RWPE1 (cell line): ENCODE measurements at regions not wholly inside any gene's neighbourhood (a gene's known extent, or its start where the extent isn't known, plus 50 kb on each side); places are given as distances from the start of the nearest gene placed in this dataset.

Experiments used
- CTCF ChIA-PET: fragments of 350-600 bp; sonication (Branson Sonifier 250); formaldehyde crosslinking; extraction: SDS; loops from one replicate; lab custom pipeline; 2021; lab: Yijun Ruan, JAX
- POLR2A ChIA-PET: fragments of 400-600 bp; formaldehyde crosslinking; extraction: SDS; loops from one replicate; lab custom pipeline; 2020; ENCODE audit warnings: antibody characterized with exemption; ENCODE audit not compliant: low non-redundant PET; lab: Yijun Ruan, JAX
- DNase-seq: peaks from one replicate; pipeline ENCODE4 v3.0.0; 2012; ENCODE audit warnings: low spot score
- H3K27ac ChIP-seq: fragments of 450-650 bp; 2 replicates; pipeline ENCODE4 v1.5.1; 2017
- TF ChIP-seq, protein P1 (sequence below): fragments of 450-650 bp; conservative IDR thresholded peaks from 2 replicates; pipeline ENCODE4 v1.5.1; 2017; ENCODE audit warnings: low read depth, mild to moderate bottlenecking

DNA sequence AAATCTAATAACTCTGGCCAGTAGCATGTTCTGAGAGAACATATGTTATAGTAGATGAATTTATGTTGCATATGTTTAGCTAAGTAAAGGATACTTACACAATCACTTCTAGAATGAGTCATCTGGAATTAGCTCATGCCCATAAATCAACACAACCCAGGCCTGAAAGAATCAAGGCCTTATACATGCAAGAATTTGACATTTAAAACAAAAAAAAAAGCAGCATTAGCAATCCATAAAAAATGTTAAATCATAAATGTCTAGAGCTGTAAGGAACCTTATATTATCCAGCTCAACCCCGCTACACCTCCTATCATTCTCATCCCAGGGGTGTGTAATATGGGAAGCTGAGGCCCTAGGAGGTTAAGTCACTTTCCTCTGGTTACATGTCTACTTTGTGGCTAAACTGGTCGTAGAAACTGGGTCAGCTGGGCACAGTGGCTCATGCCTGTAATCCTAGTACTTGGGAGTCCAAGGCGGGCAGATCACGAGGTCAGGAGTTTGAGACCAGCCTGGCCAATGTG is 105.2 kb upstream of the CARMIL1 start:
- CTCF ChIA-PET = interaction anchor here (1.4 kb wide), 1 partner anchor 50 kb away, joined by 6 read pairs; no protein-coding TSS in a partner anchor
- POLR2A ChIA-PET = no interaction called here
- H3K27ac ChIP-seq = peak overlapping the region; percentile 96
- peak; percentile 89 for DNase-seq
- TF ChIP-seq, protein P1, sequence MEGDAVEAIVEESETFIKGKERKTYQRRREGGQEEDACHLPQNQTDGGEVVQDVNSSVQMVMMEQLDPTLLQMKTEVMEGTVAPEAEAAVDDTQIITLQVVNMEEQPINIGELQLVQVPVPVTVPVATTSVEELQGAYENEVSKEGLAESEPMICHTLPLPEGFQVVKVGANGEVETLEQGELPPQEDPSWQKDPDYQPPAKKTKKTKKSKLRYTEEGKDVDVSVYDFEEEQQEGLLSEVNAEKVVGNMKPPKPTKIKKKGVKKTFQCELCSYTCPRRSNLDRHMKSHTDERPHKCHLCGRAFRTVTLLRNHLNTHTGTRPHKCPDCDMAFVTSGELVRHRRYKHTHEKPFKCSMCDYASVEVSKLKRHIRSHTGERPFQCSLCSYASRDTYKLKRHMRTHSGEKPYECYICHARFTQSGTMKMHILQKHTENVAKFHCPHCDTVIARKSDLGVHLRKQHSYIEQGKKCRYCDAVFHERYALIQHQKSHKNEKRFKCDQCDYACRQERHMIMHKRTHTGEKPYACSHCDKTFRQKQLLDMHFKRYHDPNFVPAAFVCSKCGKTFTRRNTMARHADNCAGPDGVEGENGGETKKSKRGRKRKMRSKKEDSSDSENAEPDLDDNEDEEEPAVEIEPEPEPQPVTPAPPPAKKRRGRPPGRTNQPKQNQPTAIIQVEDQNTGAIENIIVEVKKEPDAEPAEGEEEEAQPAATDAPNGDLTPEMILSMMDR = no peak

DNA sequence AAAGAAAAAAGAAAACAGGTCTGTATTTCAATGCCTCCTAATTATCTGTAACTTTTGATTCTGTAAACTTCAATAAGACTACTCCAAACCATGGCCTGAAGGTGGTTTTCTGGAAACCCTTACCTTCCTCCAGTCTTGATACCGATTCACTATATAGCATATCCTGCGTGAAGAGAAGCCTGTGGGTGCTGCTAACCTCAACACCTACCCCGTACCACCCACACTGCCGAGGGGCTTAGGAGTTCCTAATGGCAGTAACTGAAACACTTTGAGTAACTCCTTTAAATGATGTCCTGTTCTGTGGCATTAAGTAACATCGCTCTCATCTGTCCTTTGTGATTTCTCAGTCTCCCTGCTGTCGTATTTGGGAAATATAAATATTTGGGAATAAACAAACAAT is 104.5 kb upstream of the CARMIL1 start:
- no peak for DNase-seq
- H3K27ac ChIP-seq = peak overlapping the region; percentile 96
- CTCF ChIA-PET = no interaction called here
- TF ChIP-seq, protein P1 = no peak
- POLR2A ChIA-PET = no interaction called here

DNA sequence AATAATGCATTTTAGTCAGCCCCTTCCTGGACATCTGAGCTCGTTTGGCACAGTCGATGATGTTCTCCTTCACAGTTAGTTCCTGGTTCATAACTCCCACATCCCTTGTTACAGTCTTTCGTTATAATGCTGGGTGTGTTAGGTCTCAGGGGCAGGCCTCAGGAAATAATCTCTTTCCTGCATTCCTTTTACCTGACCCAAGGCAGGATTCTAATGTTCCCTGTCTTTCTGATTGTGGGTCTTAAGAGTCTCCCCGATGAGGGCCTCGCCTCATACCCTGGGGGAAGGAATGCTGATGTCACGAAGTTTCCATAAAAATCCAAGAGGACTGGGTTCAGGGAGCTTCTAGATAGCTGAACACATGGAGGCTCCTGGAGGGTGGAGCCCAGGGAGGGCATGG is 104.0 kb upstream of the CARMIL1 start:
- ChIA-PET CTCF (no interaction called here), POLR2A (no interaction called here)
- TF ChIP-seq, protein P1 = no peak
- DNase-seq = peak; percentile 47
- peak overlapping the region; percentile 96 for H3K27ac ChIP-seq

DNA sequence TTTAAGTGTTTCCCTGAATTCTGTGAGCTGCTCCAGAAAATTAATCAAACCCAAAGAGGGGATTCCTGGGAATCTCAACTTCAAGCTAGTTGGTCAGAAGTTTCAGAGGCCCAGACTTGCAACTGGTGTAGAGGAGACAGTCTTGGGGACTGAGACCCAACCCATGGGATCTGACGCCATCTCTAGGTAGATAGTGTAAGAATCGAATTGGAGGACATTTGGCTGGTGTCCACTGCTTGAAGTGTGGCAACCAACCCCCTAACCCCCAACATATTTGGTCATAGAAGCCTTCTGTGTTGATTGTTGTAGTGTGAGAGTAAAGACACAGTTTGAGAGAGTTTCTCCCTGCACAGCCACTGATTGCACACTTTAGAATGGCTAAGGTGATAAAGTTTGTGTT is 103.5 kb upstream of the CARMIL1 start:
- TF ChIP-seq, protein P1 = no peak
- CTCF ChIA-PET = no interaction called here
- POLR2A ChIA-PET = no interaction called here
- H3K27ac ChIP-seq = peak overlapping the region; percentile 96
- no peak for DNase-seq

DNA sequence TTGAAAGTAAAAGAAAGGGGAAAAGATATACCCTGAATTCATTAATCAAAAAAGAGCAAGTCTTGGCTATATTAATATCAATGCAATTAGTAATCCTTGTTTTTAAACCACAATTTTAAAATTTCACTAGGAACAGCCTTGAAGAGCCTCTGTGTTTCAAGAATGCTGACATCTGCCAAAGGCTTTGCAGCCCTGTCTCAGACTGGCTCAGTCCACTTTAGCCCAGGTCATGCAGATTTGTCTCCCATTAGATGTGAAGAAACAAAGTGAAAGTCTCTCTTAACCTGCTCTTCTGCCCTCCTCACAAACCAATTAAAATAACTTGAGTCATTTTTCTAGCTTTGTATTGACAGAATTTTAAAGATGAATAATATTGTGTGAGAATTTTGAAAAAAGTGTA is 102.7 kb upstream of the CARMIL1 start:
- no peak for DNase-seq
- ChIA-PET CTCF (interaction anchor here (0.6 kb wide), 1 partner anchor 215 kb away, joined by 3 read pairs; no protein-coding TSS in a partner anchor), POLR2A (no interaction called here)
- no peak overlapping the region for H3K27ac ChIP-seq
- TF ChIP-seq, protein P1 = no peak

DNA sequence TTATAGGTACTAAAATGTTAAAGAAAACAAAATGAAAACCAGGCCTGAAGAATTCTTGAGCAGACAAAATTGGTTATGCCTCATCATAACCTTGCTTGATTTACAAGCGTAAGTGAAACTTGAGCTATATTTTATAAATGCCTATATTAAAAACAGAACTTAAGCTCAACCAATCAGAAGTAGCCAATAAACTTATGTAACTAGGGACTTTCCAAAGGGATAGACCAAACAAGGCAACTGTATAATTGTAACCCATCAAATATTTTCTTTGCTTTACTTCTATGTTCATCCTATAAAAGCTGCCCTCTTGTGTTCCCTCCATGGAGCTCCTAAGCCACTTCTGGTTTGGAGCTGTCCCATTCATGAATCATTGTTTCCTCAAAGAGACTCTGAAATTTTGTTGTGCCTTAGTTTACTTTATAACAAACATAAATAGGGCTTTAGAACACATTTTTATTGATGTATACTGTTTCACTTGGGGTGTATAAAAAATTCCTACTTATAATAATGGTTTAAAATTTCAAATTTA is 101.6 kb upstream of the CARMIL1 start:
- CTCF ChIA-PET = no interaction called here
- TF ChIP-seq, protein P1 = no peak
- no peak overlapping the region for H3K27ac ChIP-seq
- no peak for DNase-seq
- POLR2A ChIA-PET = no interaction called here
